PC-9 (cell line): ENCODE measurements at regions not wholly inside any gene's neighbourhood (a gene's known extent, or its start where the extent isn't known, plus 50 kb on each side); places are given as distances from the start of the nearest gene placed in this dataset.

Source experiments
- BruUV-seq: library from RNA; stranded (reverse); fragments of 400-500 nt; replicated peaks from 2 replicates; lab custom pipeline; 2021; lab: Mats Ljungman, UMichigan
- CTCF ChIA-PET: fragments of 300-600 bp; sonication (Branson Sonifier 250); formaldehyde crosslinking; loops from one replicate; lab custom pipeline; 2022; ENCODE audit warnings: antibody characterized with exemption; lab: Charles Lee
- POLR2A ChIA-PET: fragments of 300-600 bp; sonication (Branson Sonifier 250); formaldehyde crosslinking; loops from one replicate; lab custom pipeline; 2022; ENCODE audit warnings: antibody characterized with exemption; ENCODE audit not compliant: unreplicated experiment; lab: Charles Lee
- DNase-seq, 2 experiments: peaks; one replicate each; pipeline versions ENCODE4 v3.0.0 to v3.0.0-alpha.2; 2015 to 2022; ENCODE audit warnings: mixed read lengths in 1 of 2
- H2AFZ ChIP-seq: fragments of 200-600 bp; sonication (generic); 2 replicates; pipeline ENCODE4 v1.8.1; 2017; ENCODE audit warnings: antibody characterized with exemption
- H3F3A ChIP-seq: fragments of 200-600 bp; sonication (generic); 2 replicates; pipeline ENCODE4 v1.8.1; 2017; ENCODE audit warnings: antibody characterized with exemption, mild to moderate bottlenecking, low read depth; ENCODE audit not compliant: insufficient read depth
- H3K27ac ChIP-seq: fragments of 200-600 bp; sonication (generic); 2 replicates; pipeline ENCODE4 v1.6.1; 2016; ENCODE audit warnings: mixed run types
- H3K27me3 ChIP-seq: fragments of 200-600 bp; sonication (generic); 2 replicates; pipeline ENCODE4 v1.6.1; 2016; ENCODE audit warnings: low read depth, mixed run types; ENCODE audit not compliant: insufficient read depth
- H3K36me3 ChIP-seq: fragments of 200-600 bp; sonication (generic); 2 replicates; pipeline ENCODE4 v1.6.1; 2016; ENCODE audit warnings: low read depth, mixed run types
- H3K4me1 ChIP-seq: fragments of 200-600 bp; sonication (generic); replicated peaks from 2 replicates; pipeline ENCODE4 v1.6.1; 2016; ENCODE audit warnings: mixed run types; ENCODE audit not compliant: insufficient read depth
- H3K4me2 ChIP-seq: fragments of 200-600 bp; sonication (generic); 2 replicates; pipeline ENCODE4 v1.6.1; 2017; ENCODE audit warnings: mixed run types
- H3K4me3 ChIP-seq: fragments of 200-600 bp; sonication (generic); 2 replicates; pipeline ENCODE4 v1.6.1; 2016; ENCODE audit warnings: mixed run types
- H3K79me2 ChIP-seq: fragments of 200-600 bp; sonication (generic); 2 replicates; pipeline ENCODE4 v1.6.1; 2017; ENCODE audit warnings: low read depth, mixed run types
- H3K9me2 ChIP-seq: fragments of 200-600 bp; sonication (generic); 2 replicates; pipeline ENCODE4 v1.8.1; 2017; ENCODE audit warnings: mild to moderate bottlenecking; ENCODE audit not compliant: insufficient read depth
- H3K9me3 ChIP-seq: fragments of 200-600 bp; sonication (generic); 2 replicates; pipeline ENCODE4 v1.8.1; 2016; ENCODE audit warnings: low read depth; ENCODE audit not compliant: insufficient read depth
- H4K20me1 ChIP-seq: fragments of 200-600 bp; sonication (generic); 2 replicates; pipeline ENCODE4 v1.8.1; 2017; ENCODE audit not compliant: insufficient read depth
- CTCF ChIP-seq: fragments of 200-600 bp; sonication (generic); conservative IDR thresholded peaks from 2 replicates; pipeline ENCODE4 v1.6.1; 2017; ENCODE audit warnings: mixed run types, antibody characterized with exemption, mild to moderate bottlenecking, moderate library complexity
- EZH2 ChIP-seq: fragments of 200-600 bp; sonication (generic); IDR thresholded peaks from 2 replicates; pipeline ENCODE4 v1.8.0; 2017; ENCODE audit warnings: antibody characterized with exemption, low read depth
- intact Hi-C: fragments of 100-400 bp; cut with micrococcal nuclease; formaldehyde crosslinking; loops from one replicate; pipeline ENCODE4 v1.10.0; 2022; ENCODE audit not compliant: unreplicated experiment

- Histone ChIP-seq H3K36me3 (no peaks in the 10 kb centered on the region), H3K27ac (no peak overlapping the region), H3F3A (peaks cover 11% of the 10 kb centered on the region; the same call in 1 of the 2 replicates), H3K79me2 (no peaks in the 10 kb centered on the region), H3K4me2 (0 out of 2 replicates have a peak overlapping the region, but pooled peaks have one; percentile 9), H3K4me3 (no peak overlapping the region), H3K27me3 (no peaks in the 10 kb centered on the region), H2AFZ (no peak overlapping the region), H4K20me1 (no peaks in the 10 kb centered on the region), H3K9me2 (no peaks in the 10 kb centered on the region), H3K9me3 (no peaks in the 10 kb centered on the region), H3K4me1 (peaks cover 14% of the 10 kb centered on the region)
- CTCF ChIA-PET: no interaction called here
- intact Hi-C loops: loop anchor here (5.0 kb wide), 2 partner anchors 294 to 464 kb away; no protein-coding TSS in a partner anchor
- TF ChIP-seq CTCF (no peak), EZH2 (no peak)
- DNase-seq: peak; percentile 54 to 80
- no TSS peak for BruUV-seq
- POLR2A ChIA-PET: interaction anchor here (0.6 kb wide), 1 partner anchor 148 kb away, joined by 8 read pairs; no protein-coding TSS in a partner anchor
Observed at GRCh38 chr10:33801705-33802104, 467.2 kb upstream of the NRP1 start.

DNA sequence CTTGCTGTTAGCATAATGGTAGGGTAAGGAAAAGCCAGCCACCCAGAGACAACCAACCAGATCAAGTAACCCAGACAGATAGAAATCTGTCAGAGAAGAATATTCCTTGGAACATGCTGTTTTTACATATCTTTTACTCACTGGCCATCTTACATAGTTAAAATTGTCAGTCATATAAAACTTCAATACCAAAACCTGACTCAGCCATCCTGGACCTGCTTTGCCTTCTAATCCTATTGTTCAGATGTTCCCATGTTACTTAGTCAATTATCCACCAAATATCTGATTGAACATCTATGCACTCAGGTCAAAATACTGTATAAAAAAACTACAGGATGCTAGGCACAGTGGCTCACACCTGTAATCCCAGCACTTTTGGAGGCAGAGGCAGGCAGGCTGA is 466.5 kb upstream of the NRP1 start:
- ChIA-PET POLR2A (interaction anchor here (0.7 kb wide), 1 partner anchor 34 kb away, joined by 5 read pairs; no protein-coding TSS in a partner anchor), CTCF (no interaction called here)
- Histone ChIP-seq H3K79me2 (no peaks in the 10 kb centered on the region), H2AFZ (no peak overlapping the region), H3F3A (peaks cover 11% of the 10 kb centered on the region; the same call in 1 of the 2 replicates), H3K27me3 (no peaks in the 10 kb centered on the region), H3K36me3 (no peaks in the 10 kb centered on the region), H4K20me1 (no peaks in the 10 kb centered on the region), H3K27ac (no peak overlapping the region), H3K9me3 (no peaks in the 10 kb centered on the region), H3K4me2 (no peak overlapping the region), H3K4me1 (peaks cover 14% of the 10 kb centered on the region), H3K9me2 (no peaks in the 10 kb centered on the region), H3K4me3 (no peak overlapping the region)
- no TSS peak for BruUV-seq
- DNase-seq: no peak
- intact Hi-C loops: loop anchor here (5.0 kb wide), 2 partner anchors 294 to 464 kb away; no protein-coding TSS in a partner anchor
- no peak for TF ChIP-seq EZH2
- TF ChIP-seq CTCF: no peak

- DNase-seq: no peak
- H3K4me1 ChIP-seq: peaks cover 14% of the 10 kb centered on the region
- no peak overlapping the region for H3K4me3 ChIP-seq
- TF ChIP-seq EZH2: no peak
- TF ChIP-seq CTCF: no peak
- H3K36me3 ChIP-seq: no peaks in the 10 kb centered on the region
- H3K9me3 ChIP-seq: no peaks in the 10 kb centered on the region
- no peaks in the 10 kb centered on the region for H3K79me2 ChIP-seq
- H3K27me3 ChIP-seq: no peaks in the 10 kb centered on the region
- H4K20me1 ChIP-seq: no peaks in the 10 kb centered on the region
- no peak overlapping the region for H3K4me2 ChIP-seq
- BruUV-seq: no TSS peak
- H3K27ac ChIP-seq: no peak overlapping the region
- H3K9me2 ChIP-seq: no peaks in the 10 kb centered on the region
- H3F3A ChIP-seq: peaks cover 11% of the 10 kb centered on the region; the same call in 1 of the 2 replicates
- intact Hi-C loops: loop anchor here (5.0 kb wide), 2 partner anchors 293 to 463 kb away; no protein-coding TSS in a partner anchor
- ChIA-PET POLR2A (interaction anchor here (0.7 kb wide), 1 partner anchor 33 kb away, joined by 5 read pairs; no protein-coding TSS in a partner anchor), CTCF (no interaction called here)
- no peak overlapping the region for H2AFZ ChIP-seq
Observed at GRCh38 chr10:33800545-33800944, 466.1 kb upstream of the NRP1 start.
